ENCODE measurements at regions not wholly inside any gene's neighbourhood (a gene's known extent, or its start where the extent isn't known, plus 50 kb on each side); places are given as distances from the start of the nearest gene placed in this dataset.

DNA sequence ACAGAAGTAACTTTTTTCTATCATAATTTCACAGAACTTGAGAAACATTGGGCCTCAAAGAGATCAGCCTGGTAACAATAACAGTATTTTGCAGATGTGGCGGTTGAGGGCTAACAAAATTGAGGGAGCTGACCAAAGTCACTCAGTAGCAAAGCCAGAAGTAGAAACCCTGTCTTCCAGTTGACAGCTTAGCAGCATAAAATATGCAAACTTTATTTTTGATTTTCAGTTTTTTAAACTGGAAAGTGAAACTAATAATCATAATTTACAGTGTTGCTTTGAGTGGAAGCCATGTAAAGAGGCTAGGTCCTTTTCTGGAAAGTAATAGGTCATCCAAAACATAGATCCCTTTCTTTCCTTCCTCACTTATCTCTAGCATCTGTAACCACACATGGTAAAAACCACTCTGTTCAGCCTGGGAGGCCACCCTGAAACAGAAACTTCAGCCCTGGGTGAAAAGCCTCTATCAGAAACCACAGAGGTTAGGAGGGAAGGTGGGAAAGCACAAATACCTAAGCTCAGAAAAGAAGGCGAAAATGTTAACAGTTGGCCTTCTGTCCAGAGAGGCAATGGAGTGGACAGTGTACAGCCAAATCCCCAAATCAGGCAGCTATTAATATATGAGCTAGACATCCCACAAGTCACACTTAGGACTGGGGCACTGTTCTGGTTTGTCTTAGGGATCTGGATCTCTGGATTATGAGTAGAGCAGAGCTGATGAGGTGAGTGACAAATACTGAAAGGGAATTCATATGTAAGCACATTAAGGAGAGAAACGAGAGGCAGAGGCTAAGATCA lies 61.1 kb upstream of the ARSJ start:
- TF ChIP-seq POLR2A (IDR thresholded peaks at IDR 0.05) = no peak
- TF ChIP-seq, protein P1, sequence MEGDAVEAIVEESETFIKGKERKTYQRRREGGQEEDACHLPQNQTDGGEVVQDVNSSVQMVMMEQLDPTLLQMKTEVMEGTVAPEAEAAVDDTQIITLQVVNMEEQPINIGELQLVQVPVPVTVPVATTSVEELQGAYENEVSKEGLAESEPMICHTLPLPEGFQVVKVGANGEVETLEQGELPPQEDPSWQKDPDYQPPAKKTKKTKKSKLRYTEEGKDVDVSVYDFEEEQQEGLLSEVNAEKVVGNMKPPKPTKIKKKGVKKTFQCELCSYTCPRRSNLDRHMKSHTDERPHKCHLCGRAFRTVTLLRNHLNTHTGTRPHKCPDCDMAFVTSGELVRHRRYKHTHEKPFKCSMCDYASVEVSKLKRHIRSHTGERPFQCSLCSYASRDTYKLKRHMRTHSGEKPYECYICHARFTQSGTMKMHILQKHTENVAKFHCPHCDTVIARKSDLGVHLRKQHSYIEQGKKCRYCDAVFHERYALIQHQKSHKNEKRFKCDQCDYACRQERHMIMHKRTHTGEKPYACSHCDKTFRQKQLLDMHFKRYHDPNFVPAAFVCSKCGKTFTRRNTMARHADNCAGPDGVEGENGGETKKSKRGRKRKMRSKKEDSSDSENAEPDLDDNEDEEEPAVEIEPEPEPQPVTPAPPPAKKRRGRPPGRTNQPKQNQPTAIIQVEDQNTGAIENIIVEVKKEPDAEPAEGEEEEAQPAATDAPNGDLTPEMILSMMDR (IDR thresholded peaks at IDR 0.05) = no peak
